HepG2 (cell line): ENCODE measurements at regions not wholly inside any gene's neighbourhood (a gene's known extent, or its start where the extent isn't known, plus 50 kb on each side); places are given as distances from the start of the nearest gene placed in this dataset.

Experiments used
- ATAC-seq: fragments of 200-7000 bp; cut with Tn5 transposase; 3 replicates; pipeline ENCODE4 v1.9.1; 2020; ENCODE audit warnings: mild to moderate bottlenecking, moderate library complexity
- BruUV-seq: library from RNA; stranded (reverse); fragments of 400-500 nt; replicated peaks from 2 replicates; lab custom pipeline; 2021; lab: Mats Ljungman, UMichigan
- CTCF ChIA-PET: fragments of 300-600 bp; formaldehyde crosslinking; extraction: SDS; loops from one replicate; lab custom pipeline; 2021; ENCODE audit warnings: low total read pairs, inconsistent platforms, low intra/inter-chr PET ratio; lab: Yijun Ruan, JAX
- POLR2A ChIA-PET: fragments of 350-600 bp; sonication (Branson Sonifier 250); formaldehyde crosslinking; loops from one replicate; lab custom pipeline; 2020; ENCODE audit warnings: antibody characterized with exemption, inconsistent platforms; lab: Yijun Ruan, JAX
- DNase-seq: peaks from one replicate; pipeline ENCODE4 v3.0.0-alpha.2; 2015; ENCODE audit warnings: low spot score
- FAIRE-seq: peaks from 3 replicates; lab custom pipeline; 2011; peaks lifted over from hg19 to GRCh38; lab: Jason Lieb, UNC
- H2AFZ ChIP-seq: one replicate; pipeline ENCODE4 v1.6.1; 2011; ENCODE audit warnings: low read length, inconsistent platforms
- H3K27ac ChIP-seq: fragments of 300-600 bp; 3 replicates; pipeline ENCODE4 v1.8.0; 2011; ENCODE audit warnings: mixed run types, mild to moderate bottlenecking, mixed read lengths, low read length, inconsistent platforms; ENCODE audit not compliant: insufficient read depth; ENCODE audit errors: extremely low read length
- H3K27me3 ChIP-seq, 2 experiments: fragments of 200-600 bp in 1 of 2; 2 replicates in 1 of 2; 3 replicates in 1 of 2; pipeline versions ENCODE4 v1.6.0 to v1.8.0; 2011; ENCODE audit warnings: low read length in 2 of 2, mild to moderate bottlenecking in 2 of 2, moderate library complexity in 2 of 2, inconsistent platforms in 1 of 2; ENCODE audit not compliant: insufficient read depth in 2 of 2, control insufficient read depth in 1 of 2
- H3K36me3 ChIP-seq, 2 experiments: fragments of 200-600 bp in 1 of 2; replicated peaks in 1 of 2; 2 replicates in 1 of 2; 3 replicates in 1 of 2; pipeline versions ENCODE4 v1.5.1 to v1.8.0; 2011; ENCODE audit warnings: low read length in 2 of 2, inconsistent platforms in 1 of 2; ENCODE audit not compliant: insufficient read depth in 2 of 2, control insufficient read depth in 1 of 2
- H3K4me1 ChIP-seq: 2 replicates; pipeline ENCODE4 v1.5.1; 2012; ENCODE audit warnings: low read length, inconsistent platforms; ENCODE audit not compliant: insufficient read depth
- H3K4me2 ChIP-seq: 2 replicates; pipeline ENCODE4 v1.6.0; 2011; ENCODE audit warnings: low read depth, low read length, inconsistent platforms
- H3K4me3 ChIP-seq, 3 experiments: fragments of 200-600 bp in 1 of 3; sonication (generic), shearing (Covaris generic) in 1 of 3; replicated peaks in 1 of 3; 2 replicates each; pipeline ENCODE4 v1.5.1; 2011 to 2016; ENCODE audit warnings: low read length in 3 of 3, inconsistent platforms in 2 of 3, low read depth in 2 of 3, mild to moderate bottlenecking in 2 of 3, control low read depth in 1 of 3, mixed read lengths in 1 of 3; ENCODE audit not compliant: insufficient read depth in 1 of 3
- H3K79me2 ChIP-seq: one replicate; pipeline ENCODE4 v1.6.1; 2011; ENCODE audit warnings: low read length, inconsistent platforms; ENCODE audit not compliant: insufficient read depth
- H3K9ac ChIP-seq: 2 replicates; pipeline ENCODE4 v1.6.0; 2011; ENCODE audit warnings: mild to moderate bottlenecking, low read depth, low read length, inconsistent platforms; ENCODE audit not compliant: insufficient read depth
- H3K9me3 ChIP-seq: 2 replicates; pipeline ENCODE4 v1.5.1; 2012; ENCODE audit warnings: mild to moderate bottlenecking, low read length
- H4K20me1 ChIP-seq: 2 replicates; pipeline ENCODE4 v1.6.0; 2011; ENCODE audit warnings: inconsistent platforms, mild to moderate bottlenecking, low read length, moderate library complexity; ENCODE audit not compliant: insufficient read depth
- ETV5 ChIP-seq: IDR thresholded peaks from 2 replicates; pipeline ENCODE4 v1.6.1; 2018; ENCODE audit warnings: missing biosample characterization, missing genetic modification reagents, inconsistent platforms, borderline replicate concordance
- ETV6 ChIP-seq: sonication (generic); formaldehyde crosslinking; conservative IDR thresholded peaks from 2 replicates; pipeline ENCODE4 v1.4.0; 2020; ENCODE audit warnings: missing genetic modification reagents
- GFI1 ChIP-seq: sonication (generic); formaldehyde crosslinking; IDR thresholded peaks from 2 replicates; pipeline ENCODE4 v1.5.0; 2020; ENCODE audit warnings: missing genetic modification reagents, mild to moderate bottlenecking, borderline replicate concordance
- HNF4A ChIP-seq: sonication (generic); formaldehyde crosslinking; IDR thresholded peaks from 2 replicates; pipeline ENCODE4 v1.4.0; 2020; ENCODE audit warnings: missing genetic modification reagents
- PHF5A ChIP-seq: IDR thresholded peaks from one replicate; pipeline ENCODE4 v1.6.1; 2018; ENCODE audit warnings: low read depth, missing genetic modification reagents; ENCODE audit not compliant: unreplicated experiment
- RELA ChIP-seq: sonication (generic); formaldehyde crosslinking; IDR thresholded peaks from 2 replicates; pipeline ENCODE4 v1.4.0; 2020; ENCODE audit warnings: missing genetic modification reagents
- SMYD3 ChIP-seq: sonication (generic); formaldehyde crosslinking; IDR thresholded peaks from 2 replicates; pipeline ENCODE4 v1.8.1; 2023; ENCODE audit warnings: mild to moderate bottlenecking, missing genetic modification reagents
- TCF7L2 ChIP-seq: IDR thresholded peaks from 2 replicates; pipeline ENCODE4 v1.6.1; 2011; ENCODE audit warnings: mild to moderate bottlenecking, low read depth, low read length, moderate library complexity
- ZBTB46 ChIP-seq: sonication (generic); formaldehyde crosslinking; IDR thresholded peaks from 2 replicates; pipeline ENCODE4 v1.4.0; 2020; ENCODE audit warnings: mild to moderate bottlenecking, missing genetic modification reagents, borderline replicate concordance
- ZMAT3 ChIP-seq: sonication (generic); formaldehyde crosslinking; conservative IDR thresholded peaks from 2 replicates; pipeline ENCODE4 v1.7.0; 2021; ENCODE audit warnings: missing genetic modification reagents
- ZNF17 ChIP-seq: sonication (generic); formaldehyde crosslinking; IDR thresholded peaks from 2 replicates; pipeline ENCODE4 v1.5.0; 2020; ENCODE audit warnings: mild to moderate bottlenecking, missing genetic modification reagents
- ZNF24 ChIP-seq: fragments of 450-650 bp; IDR thresholded peaks from 2 replicates; pipeline ENCODE4 v1.6.1; 2017; ENCODE audit warnings: antibody characterized with exemption, mild to moderate bottlenecking
- ZNF251 ChIP-seq: sonication (generic); formaldehyde crosslinking; IDR thresholded peaks from 2 replicates; pipeline ENCODE4 v1.9.0; 2021; ENCODE audit warnings: mild to moderate bottlenecking, missing genetic modification reagents
- ZNF3 ChIP-seq: IDR thresholded peaks from 2 replicates; pipeline ENCODE4 v1.7.0; 2017; ENCODE audit warnings: inconsistent platforms
- ZNF484 ChIP-seq: sonication (generic); formaldehyde crosslinking; IDR thresholded peaks from 2 replicates; pipeline ENCODE4 v1.5.1; 2020; ENCODE audit warnings: mild to moderate bottlenecking, low read depth, missing genetic modification reagents, borderline replicate concordance
- ZNF629 ChIP-seq: sonication (generic); formaldehyde crosslinking; conservative IDR thresholded peaks from 2 replicates; pipeline ENCODE4 v1.5.0; 2020; ENCODE audit warnings: missing genetic modification reagents
- in situ Hi-C: cut with HindIII; loops from 2 replicates; pipeline ENCODE4 v1.10.0; 2017; ENCODE audit warnings: low pct_unique_long_range_greater_than_20kb; ENCODE audit not compliant: extremely low pct_ligation_motif_present
- intact Hi-C: fragments of 100-400 bp; cut with micrococcal nuclease; formaldehyde crosslinking; loops from one replicate; pipeline ENCODE4 v1.10.0; 2022; ENCODE audit not compliant: unreplicated experiment

DNA sequence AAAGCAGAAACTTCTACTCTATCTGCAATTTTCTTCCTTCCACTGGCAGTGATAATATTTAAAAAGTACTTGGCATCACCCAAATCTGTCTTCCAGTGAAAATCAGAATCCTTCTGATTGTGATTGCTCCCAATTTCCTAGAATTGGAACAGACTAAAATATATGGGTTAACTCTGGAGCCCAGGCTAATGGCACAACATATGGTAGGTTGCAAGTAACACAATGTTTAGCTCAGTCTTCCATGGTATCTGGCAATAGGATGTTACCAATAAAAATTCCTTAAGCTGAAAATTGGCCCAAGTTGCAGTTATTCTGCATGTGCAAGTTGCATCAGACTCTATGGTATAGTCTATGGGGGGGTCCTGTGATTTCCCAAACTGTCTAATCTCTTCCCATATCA lies 273.5 kb upstream of the ADAMTS9 start:
- intact Hi-C loops = no loop called here

More for the DNA sequence above, 273.5 kb upstream of the ADAMTS9 start:
- ChIA-PET CTCF (no interaction called here), POLR2A (no interaction called here)
- TF ChIP-seq ETV5 (CRISPR knock-in tag) (no peak), ZNF17 (CRISPR knock-in tag) (no peak), SMYD3 (CRISPR knock-in tag) (no peak), ZNF24 (no peak), HNF4A (no peak), ZBTB46 (CRISPR knock-in tag) (no peak), GFI1 (CRISPR knock-in tag) (no peak), TCF7L2 (no peak), ZNF251 (CRISPR knock-in tag) (no peak), PHF5A (no peak), ZNF629 (CRISPR knock-in tag) (no peak), ETV6 (CRISPR knock-in tag) (no peak), ZMAT3 (CRISPR knock-in tag) (no peak), RELA (CRISPR knock-in tag) (no peak), ZNF3 (CRISPR knock-in tag) (no peak), ZNF484 (CRISPR knock-in tag) (no peak)
- in situ Hi-C loops = no loop called here
- FAIRE-seq (no peak), ATAC-seq (no peak), DNase-seq (no peak)
- H3K27ac ChIP-seq = no peak overlapping the region
- no peak overlapping the region for H2AFZ ChIP-seq
- H3K36me3 ChIP-seq = no peaks in the 10 kb centered on the region
- H3K4me1 ChIP-seq = no peaks in the 10 kb centered on the region
- no peak overlapping the region for H3K9ac ChIP-seq
- no peaks in the 10 kb centered on the region for H3K27me3 ChIP-seq
- H3K9me3 ChIP-seq = no peaks in the 10 kb centered on the region
- H3K4me2 ChIP-seq = no peak overlapping the region
- no peaks in the 10 kb centered on the region for H4K20me1 ChIP-seq
- H3K4me3 ChIP-seq = no peak overlapping the region
- H3K79me2 ChIP-seq = no peaks in the 10 kb centered on the region
- no TSS peak for BruUV-seq
